Spleen (tissue), 11 donors: ENCODE measurements at regions not wholly inside any gene's neighbourhood (a gene's known extent, or its start where the extent isn't known, plus 50 kb on each side); places are given as distances from the start of the nearest gene placed in this dataset.

Source experiments
- DNase-seq: peaks from one replicate; pipeline ENCODE4 v3.0.0-alpha.2; 2020
- H3K27ac ChIP-seq, 8 donors: fragments of 200-600 bp; sonication (generic) in 7 of 8; 1 replicate in 4 of 8; 2 replicates in 4 of 8; pipeline versions ENCODE4 v1.5.0 to v1.8.0; 2016 to 2021; ENCODE audit warnings: inconsistent platforms in 4 of 8, mild to moderate bottlenecking in 4 of 8, moderate library complexity in 1 of 8
- H3K27me3 ChIP-seq, 7 donors: fragments of 200-600 bp; sonication (generic) in 6 of 7; replicated peaks in 1 of 7; 1 replicate in 4 of 7; 2 replicates in 3 of 7; pipeline versions ENCODE4 v1.5.0 to v1.8.0; 2016 to 2021; ENCODE audit warnings: inconsistent platforms in 3 of 7, mild to moderate bottlenecking in 1 of 7
- H3K36me3 ChIP-seq, 6 donors: fragments of 200-600 bp; sonication (generic) in 5 of 6; 1 replicate in 4 of 6; 2 replicates in 2 of 6; pipeline versions ENCODE4 v1.5.0 to v1.8.0; 2016 to 2021; ENCODE audit warnings: inconsistent platforms in 2 of 6
- H3K4me1 ChIP-seq, 6 donors: fragments of 200-600 bp; sonication (generic) in 5 of 6; 1 replicate in 3 of 6; 2 replicates in 3 of 6; pipeline versions ENCODE4 v1.5.0 to v1.8.0; 2016 to 2021; ENCODE audit warnings: inconsistent platforms in 3 of 6
- H3K4me3 ChIP-seq, 8 donors: fragments of 200-600 bp; sonication (generic) in 7 of 8; 1 replicate in 4 of 8; 2 replicates in 4 of 8; pipeline versions ENCODE4 v1.5.0 to v1.8.0; 2016 to 2021; ENCODE audit warnings: inconsistent platforms in 4 of 8, mild to moderate bottlenecking in 4 of 8, moderate library complexity in 2 of 8
- H3K9me3 ChIP-seq, 8 donors: fragments of 200-600 bp; sonication (generic) in 7 of 8; 1 replicate in 4 of 8; 2 replicates in 4 of 8; pipeline versions ENCODE4 v1.5.0 to v1.8.0; 2016 to 2021; ENCODE audit warnings: inconsistent platforms in 4 of 8
- CTCF ChIP-seq, 11 experiments: fragments of 200-600 bp in 7 of 11; fragments of 450-650 bp in 4 of 11; sonication (generic) in 4 of 11; IDR thresholded peaks in 8 of 11; conservative IDR thresholded peaks in 3 of 11; 1 replicate in 7 of 11; 2 replicates in 4 of 11; pipeline versions ENCODE4 v1.4.0 to v1.8.0; 2016 to 2021; ENCODE audit warnings: antibody characterized with exemption in 11 of 11, inconsistent platforms in 4 of 11, mild to moderate bottlenecking in 1 of 11
- POLR2A ChIP-seq, 3 donors: fragments of 450-650 bp; IDR thresholded peaks; one replicate each; pipeline ENCODE4 v1.5.1; 2017; ENCODE audit warnings: antibody characterized with exemption in 3 of 3, mild to moderate bottlenecking in 1 of 3
- POLR2AphosphoS5 ChIP-seq, 3 donors: sonication (generic); formaldehyde crosslinking; IDR thresholded peaks; one replicate each; pipeline ENCODE4 v1.5.1; 2017; ENCODE audit warnings: antibody characterized with exemption in 3 of 3
- WGBS, 5 donors: extraction: QIAGEN DNeasy Blood & Tissue Kit in 3 of 5; methylation state at CpG; one replicate each; pipeline versions ENCODE4 v1.1.5 to v1.1.7; 2013 to 2018; 5-methylcytosine and 5-hydroxymethylcytosine counted together
- intact Hi-C: fragments of 100-400 bp; cut with DNase I; formaldehyde crosslinking; loops from one replicate; pipeline ENCODE4 v1.15.0; 2023; ENCODE audit warnings: low total_unique reads
- donor health status: healthy with polysubstance abuse.
- donor health status: DM: no; HTN: no; CAD: no; lungs with moderate emphysema.
- donor health status: DM: no; HTN: no; CAD: no.
- donor health status: Bipolar disorder and iron deficiency.
- donor health status: healthy.
- donor health status: DM: no; HTN: no; CAD: no.
- donor health status: DM: yes; HTN: yes; CAD: no.

GRCh38 chr5:74450095-74450494 lies 190.4 kb downstream of the ENC1 start:
- no peaks in the 10 kb centered on the region for H3K9me3 ChIP-seq
- TF ChIP-seq POLR2A (IDR thresholded peaks at IDR 0.05) (no peak), POLR2AphosphoS5 (IDR thresholded peaks at IDR 0.05) (no peak), CTCF (IDR thresholded peaks at IDR 0.05 in 8 of 11, conservative IDR thresholded peaks at IDR 0.05 in 3 of 11) (no peak)
- WGBS, 5 donors: 71 to 92% (median 87%) methylated on average over 2 of the region's 2 CpGs
- intact Hi-C loops: no loop called here
- no peak overlapping the region for H3K4me3 ChIP-seq
- no peaks in the 10 kb centered on the region for H3K27me3 ChIP-seq
- H3K4me1 ChIP-seq: peaks cover 0 to 4% (median 0%) of the 10 kb centered on the region in 6 donors
- no peak for DNase-seq
- H3K27ac ChIP-seq: no peak overlapping the region
- H3K36me3 ChIP-seq: no peaks in the 10 kb centered on the region

- TF ChIP-seq CTCF (IDR thresholded peaks at IDR 0.05 in 8 of 11, conservative IDR thresholded peaks at IDR 0.05 in 3 of 11) (no peak), POLR2AphosphoS5 (IDR thresholded peaks at IDR 0.05) (no peak), POLR2A (IDR thresholded peaks at IDR 0.05) (no peak)
- H3K36me3 ChIP-seq: no peaks in the 10 kb centered on the region
- 89 to 95% (median 91%) methylated on average over 12 of the region's 12 CpGs for WGBS, 5 donors
- no peak for DNase-seq
- no peak overlapping the region for H3K4me3 ChIP-seq
- no peaks in the 10 kb centered on the region for H3K9me3 ChIP-seq
- no peak overlapping the region for H3K27ac ChIP-seq
- H3K27me3 ChIP-seq: no peaks in the 10 kb centered on the region
- H3K4me1 ChIP-seq: no peaks in the 10 kb centered on the region
- intact Hi-C loops: no loop called here
Observed at GRCh38 chr5:74446725-74447241, 193.7 kb downstream of the ENC1 start.

GRCh38 chr5:74442466-74442865 lies 198.1 kb downstream of the ENC1 start:
- TF ChIP-seq POLR2A (IDR thresholded peaks at IDR 0.05): no peak
- TF ChIP-seq POLR2AphosphoS5 (IDR thresholded peaks at IDR 0.05): no peak
- TF ChIP-seq CTCF (IDR thresholded peaks at IDR 0.05 in 8 of 11, conservative IDR thresholded peaks at IDR 0.05 in 3 of 11): no peak
- no peak overlapping the region for H3K27ac ChIP-seq
- no peak for DNase-seq
- H3K4me1 ChIP-seq: no peaks in the 10 kb centered on the region
- no peaks in the 10 kb centered on the region for H3K36me3 ChIP-seq
- H3K27me3 ChIP-seq: no peaks in the 10 kb centered on the region
- H3K9me3 ChIP-seq: peaks cover 0 to 6% (median 0%) of the 10 kb centered on the region in 8 donors
- intact Hi-C loops: no loop called here
- 58 to 90% (median 83%) methylated on average over 3 of the region's 3 CpGs for WGBS, 5 donors
- no peak overlapping the region for H3K4me3 ChIP-seq

- WGBS, 5 donors: 89 to 97% (median 95%) methylated on average over 5 of the region's 5 CpGs
- H3K4me1 ChIP-seq: no peaks in the 10 kb centered on the region
- intact Hi-C loops: no loop called here
- no peak for DNase-seq
- no peak for TF ChIP-seq POLR2A (IDR thresholded peaks at IDR 0.05)
- no peak for TF ChIP-seq POLR2AphosphoS5 (IDR thresholded peaks at IDR 0.05)
- no peak for TF ChIP-seq CTCF (IDR thresholded peaks at IDR 0.05 in 8 of 11, conservative IDR thresholded peaks at IDR 0.05 in 3 of 11)
- peaks cover 0 to 6% (median 0%) of the 10 kb centered on the region in 8 donors for H3K9me3 ChIP-seq
- no peaks in the 10 kb centered on the region for H3K27me3 ChIP-seq
- no peak overlapping the region for H3K27ac ChIP-seq
- no peak overlapping the region for H3K4me3 ChIP-seq
- H3K36me3 ChIP-seq: no peaks in the 10 kb centered on the region
Observed at GRCh38 chr5:74441616-74442015, 198.9 kb downstream of the ENC1 start.
